ENCODE measurements at regions not wholly inside any gene's neighbourhood (a gene's known extent, or its start where the extent isn't known, plus 50 kb on each side); places are given as distances from the start of the nearest gene placed in this dataset.

- intact Hi-C loops (cut with DNase I), result no loop called here
- Histone ChIP-seq H3K4me3 (replicated peaks in 1 of 3) (no peak overlapping the region), H3K4me1 (peaks cover 6 to 18% of the 10 kb centered on the region in 2 donors), H3K27ac (peak overlapping the region in 1 of 3 donors; percentile 19), H3K9me3 (no peaks in the 10 kb centered on the region), H3K36me3 (no peaks in the 10 kb centered on the region), H3K27me3 (no peaks in the 10 kb centered on the region)
- TF ChIP-seq POLR2A (IDR thresholded peaks at IDR 0.05) (no peak), CTCF (IDR thresholded peaks at IDR 0.05) (no peak)
- 91% methylated on average over 5 of the region's 5 CpGs for WGBS, 2 donors
- no peak for DNase-seq
Observed at GRCh38 chr1:221565711-221566110, 176.2 kb downstream of the DUSP10 start.

DNA sequence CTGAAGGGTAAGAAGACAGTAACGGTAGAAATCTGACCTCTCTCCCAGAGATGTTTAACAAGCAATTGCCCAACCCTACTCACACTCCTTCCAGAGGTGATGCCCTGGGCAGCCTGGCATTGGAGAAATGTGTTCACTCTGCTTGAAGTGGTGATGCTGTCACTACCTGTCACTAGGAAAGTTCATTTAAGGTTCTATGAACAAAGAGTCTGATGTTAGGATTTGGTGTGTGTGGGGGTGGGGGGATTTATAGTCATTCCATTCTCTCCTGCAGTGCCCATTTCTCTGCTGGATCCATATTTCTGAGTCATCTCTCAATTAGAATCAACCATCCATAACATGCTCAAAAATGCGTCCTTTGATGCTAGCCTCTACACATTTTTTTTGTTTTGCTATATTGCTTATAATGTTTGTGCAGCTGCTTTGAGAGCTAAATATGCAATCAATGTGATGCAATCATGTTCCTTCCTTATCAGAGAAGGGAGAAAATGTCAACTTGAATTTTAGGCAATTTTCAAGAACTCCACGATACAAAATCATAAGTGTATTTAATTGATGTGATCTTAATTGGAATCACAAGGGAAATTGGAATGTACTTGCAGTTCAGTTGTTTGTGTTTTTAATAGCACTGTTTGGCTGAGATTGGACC, 173.9 kb downstream of the DUSP10 start:
- Histone ChIP-seq H3K27ac (no peak overlapping the region), H3K9me3 (no peaks in the 10 kb centered on the region), H3K4me3 (replicated peaks in 1 of 3) (no peak overlapping the region), H3K36me3 (no peaks in the 10 kb centered on the region), H3K4me1 (peaks cover 0 to 4% of the 10 kb centered on the region in 2 donors), H3K27me3 (no peaks in the 10 kb centered on the region)
- 85 to 89% methylated on average over 3 of the region's 3 CpGs for WGBS, 2 donors
- intact Hi-C loops (cut with DNase I), result no loop called here
- no peak for DNase-seq
- TF ChIP-seq POLR2A (IDR thresholded peaks at IDR 0.05), result no peak
- no peak for TF ChIP-seq CTCF (IDR thresholded peaks at IDR 0.05)

DNA sequence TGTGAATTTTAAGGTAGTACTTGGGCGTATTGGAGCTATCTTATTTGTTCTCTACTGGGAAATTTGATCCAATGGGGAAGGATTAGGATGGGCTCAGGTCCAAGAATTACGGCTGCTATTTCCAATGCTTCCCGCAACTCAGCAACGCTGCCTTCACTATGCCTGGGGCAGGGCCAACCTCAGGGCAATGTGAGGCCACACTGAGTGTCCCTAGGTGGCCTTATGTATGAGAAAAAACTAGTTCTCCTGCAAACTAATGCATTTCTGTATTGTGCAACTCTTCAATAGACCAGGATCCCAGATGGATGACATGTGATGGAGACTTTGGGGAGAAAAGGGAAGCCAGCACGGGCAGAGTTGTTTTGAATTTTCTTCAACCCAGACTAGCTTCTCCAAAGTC, 168.1 kb downstream of the DUSP10 start:
- H3K4me1 ChIP-seq, result no peaks in the 10 kb centered on the region
- H3K27ac ChIP-seq, result no peak overlapping the region
- H3K36me3 ChIP-seq, result no peaks in the 10 kb centered on the region
- H3K4me3 ChIP-seq (replicated peaks in 1 of 3), result no peak overlapping the region
- no peaks in the 10 kb centered on the region for H3K9me3 ChIP-seq
- 68 to 71% methylated on average over 5 of the region's 5 CpGs for WGBS, 2 donors
- intact Hi-C loops (cut with DNase I), result no loop called here
- TF ChIP-seq POLR2A (IDR thresholded peaks at IDR 0.05), result no peak
- TF ChIP-seq CTCF (IDR thresholded peaks at IDR 0.05), result no peak
- no peaks in the 10 kb centered on the region for H3K27me3 ChIP-seq
- peak; percentile 11 to 17 for DNase-seq

- 97 to 100% methylated on average over 2 of the region's 2 CpGs for WGBS, 2 donors
- Histone ChIP-seq H3K27me3 (no peaks in the 10 kb centered on the region), H3K27ac (no peak overlapping the region), H3K4me1 (no peaks in the 10 kb centered on the region), H3K36me3 (no peaks in the 10 kb centered on the region), H3K9me3 (no peaks in the 10 kb centered on the region), H3K4me3 (replicated peaks in 1 of 3) (no peak overlapping the region)
- no peak for DNase-seq
- no peak for TF ChIP-seq CTCF (IDR thresholded peaks at IDR 0.05)
- TF ChIP-seq POLR2A (IDR thresholded peaks at IDR 0.05), result no peak
- intact Hi-C loops (cut with DNase I), result no loop called here
Observed at GRCh38 chr1:221574529-221574928, 167.4 kb downstream of the DUSP10 start.

DNA sequence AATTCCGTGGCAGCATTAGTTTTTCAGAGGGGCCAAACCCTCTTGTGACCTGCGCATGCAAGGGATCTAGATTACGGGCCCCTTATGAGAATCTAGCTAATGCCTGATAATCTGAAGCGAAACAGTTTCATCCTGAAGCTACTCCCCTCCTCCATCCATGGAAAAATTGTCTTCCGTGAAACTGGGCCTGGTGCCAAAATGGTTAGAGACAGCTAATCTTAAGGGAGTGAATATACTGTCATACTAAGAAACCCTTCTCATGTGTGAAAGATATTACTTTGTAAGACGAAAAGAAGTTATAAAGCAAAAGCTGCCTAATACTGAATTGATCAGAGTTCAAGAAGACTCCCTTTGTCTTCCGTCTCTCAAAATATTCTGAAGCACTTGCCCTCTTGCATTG, 166.3 kb downstream of the DUSP10 start:
- TF ChIP-seq CTCF (IDR thresholded peaks at IDR 0.05), result no peak
- TF ChIP-seq POLR2A (IDR thresholded peaks at IDR 0.05), result no peak
- Histone ChIP-seq H3K4me3 (replicated peaks in 1 of 3) (no peak overlapping the region), H3K36me3 (no peaks in the 10 kb centered on the region), H3K9me3 (no peaks in the 10 kb centered on the region), H3K27me3 (no peaks in the 10 kb centered on the region), H3K4me1 (no peaks in the 10 kb centered on the region), H3K27ac (no peak overlapping the region)
- intact Hi-C loops (cut with DNase I), result no loop called here
- DNase-seq, result no peak
- WGBS, 2 donors, result 79% methylated on average over 7 of the region's 7 CpGs

Data from thyroid gland (tissue), 4 donors.